ENCODE measurements at regions not wholly inside any gene's neighbourhood (a gene's known extent, or its start where the extent isn't known, plus 50 kb on each side); places are given as distances from the start of the nearest gene placed in this dataset.

DNA sequence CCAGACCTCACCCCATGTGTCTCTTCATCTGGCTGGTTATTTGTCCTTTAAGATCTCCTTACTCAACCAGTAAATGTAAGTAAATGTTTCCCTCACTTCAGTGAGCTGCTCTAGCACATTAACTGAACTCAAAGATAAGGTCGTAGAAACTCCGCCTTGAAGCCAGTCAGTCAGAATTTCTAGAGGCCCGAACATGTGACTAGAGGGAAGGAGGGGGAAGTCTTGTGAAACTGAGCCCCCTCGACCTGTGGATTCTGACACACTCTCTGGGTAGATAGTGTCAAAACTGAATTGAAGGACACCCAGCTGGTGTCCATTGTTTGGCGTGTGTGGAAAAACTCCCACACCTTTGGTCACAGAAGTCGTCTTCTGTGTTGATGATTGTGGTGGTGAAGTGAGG is 933.9 kb downstream of the ADGRL3 start:
- TF ChIP-seq POLR2A (IDR thresholded peaks at IDR 0.05; ENCODE audit: low read length) = no peak
- TF ChIP-seq GATA1 (IDR thresholded peaks at IDR 0.05; ENCODE audit: low read depth, low read length) = no peak

All from erythroblast (primary cell).